ENCODE measurements at regions not wholly inside any gene's neighbourhood (a gene's known extent, or its start where the extent isn't known, plus 50 kb on each side); places are given as distances from the start of the nearest gene placed in this dataset.

- DNase-seq (ENCODE audit: low read depth in 2 of 2): no peak
Measured at GRCh38 chr7:106808967-106809635, 56.0 kb upstream of the PIK3CG start.

GRCh38 chr7:106811472-106811871, 53.6 kb upstream of the PIK3CG start:
- DNase-seq (ENCODE audit: low read depth in 2 of 2): no peak

- DNase-seq (ENCODE audit: low read depth in 2 of 2): no peak
Measured at GRCh38 chr7:106812027-106812643, 52.9 kb upstream of the PIK3CG start.

GRCh38 chr7:106813705-106814305, 51.3 kb upstream of the PIK3CG start:
- no peak for DNase-seq (ENCODE audit: low read depth in 2 of 2)

GRCh38 chr7:106814887-106815286, 50.2 kb upstream of the PIK3CG start:
- DNase-seq (ENCODE audit: low read depth in 2 of 2): no peak

Measured in fibroblast of skin of left quadriceps (primary cell).